ENCODE measurements at regions not wholly inside any gene's neighbourhood (a gene's known extent, or its start where the extent isn't known, plus 50 kb on each side); places are given as distances from the start of the nearest gene placed in this dataset.

DNA sequence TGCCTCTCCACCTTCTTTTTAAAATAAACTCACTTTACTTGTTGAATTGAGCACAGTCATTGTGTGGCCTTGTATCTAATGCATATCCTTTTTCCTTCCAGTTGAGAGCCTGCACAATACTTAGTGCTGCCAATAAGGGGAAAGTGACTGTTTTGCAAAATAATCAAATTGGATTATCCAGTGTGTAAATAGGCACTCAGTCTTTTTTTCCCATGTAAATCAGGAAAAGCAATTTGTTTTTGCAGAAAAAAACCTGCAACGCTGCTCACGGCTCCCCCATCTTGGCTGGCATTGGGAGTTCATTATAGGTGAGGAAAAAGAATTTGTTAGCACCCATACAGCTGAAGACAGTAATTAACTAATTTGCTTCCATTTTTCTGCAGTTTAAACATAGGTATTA, 299.9 kb downstream of the CSNK1G3 start:
- peak; percentile 5 for DNase-seq (ENCODE audit: low spot score)

DNA sequence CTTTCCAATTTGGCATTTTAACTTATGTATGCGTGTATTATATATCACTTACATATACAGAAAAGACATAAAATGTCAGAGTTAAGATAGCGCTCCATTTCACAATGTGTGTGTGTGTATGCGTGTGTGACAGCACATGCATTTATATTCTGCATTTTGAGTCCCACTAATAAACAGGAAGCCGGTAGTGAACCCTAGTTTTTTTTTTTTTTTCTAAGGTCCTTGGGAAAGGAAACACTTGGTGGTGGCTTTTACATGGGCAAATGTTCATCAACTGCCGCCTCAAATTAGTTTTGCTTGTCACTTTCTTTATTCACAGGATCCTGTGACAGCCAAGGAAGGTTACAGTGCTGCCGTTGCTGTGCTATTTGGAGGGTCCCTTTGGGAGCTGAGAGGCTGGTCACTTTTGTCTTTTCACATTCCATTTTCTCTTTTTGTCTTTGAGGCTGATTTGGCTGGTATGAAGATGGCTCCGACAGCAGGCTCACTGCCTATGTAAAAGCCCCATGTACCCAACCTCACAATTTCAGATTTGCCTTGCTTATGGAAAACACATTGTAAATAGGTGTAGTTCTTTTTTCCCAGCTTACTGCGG, 298.9 kb downstream of the CSNK1G3 start:
- no peak for DNase-seq (ENCODE audit: low spot score)

DNA sequence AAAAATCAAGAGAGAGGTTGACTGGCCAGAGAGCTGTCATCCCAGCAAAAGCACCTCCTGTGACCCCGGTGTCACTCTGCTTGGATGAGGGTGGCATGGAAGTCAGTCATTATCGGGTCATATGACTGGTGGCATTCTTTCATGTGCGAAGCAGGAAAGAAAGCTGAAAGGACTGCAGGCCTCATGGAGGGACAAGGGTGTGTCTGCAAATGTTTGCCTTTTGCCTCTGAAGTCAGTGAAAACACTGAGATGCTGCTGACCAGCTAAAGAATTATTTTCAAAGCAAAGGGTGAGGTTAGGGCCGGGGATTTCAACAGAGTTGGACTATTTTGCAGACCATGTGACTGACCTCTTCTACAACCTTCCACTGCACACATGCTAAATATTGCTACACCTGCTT, 298.3 kb downstream of the CSNK1G3 start:
- peak; percentile 15 for DNase-seq (ENCODE audit: low spot score)

DNA sequence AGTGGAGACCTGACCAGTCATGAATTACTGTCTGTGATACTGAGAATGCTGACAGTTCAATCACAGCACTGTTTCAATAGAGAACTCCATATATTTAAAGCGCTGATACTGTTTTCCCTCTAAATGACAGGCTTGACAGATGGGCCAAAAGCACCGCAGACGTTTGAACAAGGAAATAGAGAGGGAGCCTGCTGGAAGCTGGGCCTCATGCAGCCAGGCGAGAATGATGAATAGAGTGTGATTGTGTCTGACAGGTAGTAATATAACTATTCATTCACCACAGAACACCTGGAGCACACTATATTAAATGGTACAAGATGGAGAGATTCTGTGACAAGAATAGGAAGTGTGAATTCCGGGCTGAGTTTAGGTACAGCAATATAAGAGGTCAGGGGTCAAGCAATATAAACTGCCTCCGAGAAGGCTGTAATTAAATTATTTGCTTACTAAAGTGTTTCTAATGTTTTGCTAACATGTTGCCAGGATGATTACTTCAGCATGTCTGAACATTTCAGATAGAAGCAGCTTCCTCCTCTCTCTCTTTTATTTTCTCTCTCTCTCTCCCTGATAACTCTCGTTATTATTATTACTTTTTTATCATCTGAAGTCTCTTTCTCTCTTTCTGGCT, 297.7 kb downstream of the CSNK1G3 start:
- DNase-seq (ENCODE audit: low spot score), result peak; percentile 45

DNA sequence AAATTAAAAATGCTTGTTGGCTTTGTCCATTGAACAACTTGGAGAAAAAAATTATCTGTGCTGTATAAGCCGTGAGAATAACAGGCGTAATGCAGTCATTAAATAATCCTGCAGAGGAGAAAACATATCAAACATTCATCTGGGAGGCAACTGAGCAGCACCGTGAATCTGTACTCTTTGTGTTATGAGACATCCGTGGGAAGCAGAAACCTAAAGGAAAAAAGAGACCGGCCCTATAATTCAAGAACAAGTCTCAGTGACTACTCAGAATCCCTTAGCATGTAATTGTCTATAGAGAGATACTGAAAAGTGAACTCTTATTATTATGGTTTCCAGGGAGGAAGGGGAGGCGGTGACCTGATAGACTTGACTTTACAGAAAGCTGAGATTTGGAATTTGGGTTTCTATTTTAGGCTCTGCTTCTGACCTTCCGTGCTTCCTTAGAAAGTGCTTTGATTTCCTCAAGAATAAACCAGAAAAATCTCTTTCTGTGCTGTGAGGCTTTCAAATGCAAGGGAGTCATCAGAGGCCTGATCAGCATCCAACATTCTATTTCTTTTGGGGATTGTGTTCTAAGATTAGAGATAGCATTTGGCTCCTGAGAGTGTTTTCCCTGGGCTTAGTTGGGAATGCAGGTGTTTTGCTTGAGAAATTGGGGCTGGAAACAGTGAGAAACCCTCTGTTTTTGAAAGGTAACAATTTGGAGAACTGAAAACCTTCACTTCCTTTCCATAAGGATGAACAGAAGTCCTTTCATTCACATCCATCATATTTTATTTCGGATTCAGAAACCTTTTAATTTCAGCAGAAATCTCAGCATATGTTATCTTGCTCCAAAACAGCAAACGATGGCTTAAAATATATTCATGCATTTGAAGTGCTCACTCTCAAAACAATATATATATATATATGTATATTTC, 296.7 kb downstream of the CSNK1G3 start:
- DNase-seq (ENCODE audit: low spot score), result peak; percentile 52

DNA sequence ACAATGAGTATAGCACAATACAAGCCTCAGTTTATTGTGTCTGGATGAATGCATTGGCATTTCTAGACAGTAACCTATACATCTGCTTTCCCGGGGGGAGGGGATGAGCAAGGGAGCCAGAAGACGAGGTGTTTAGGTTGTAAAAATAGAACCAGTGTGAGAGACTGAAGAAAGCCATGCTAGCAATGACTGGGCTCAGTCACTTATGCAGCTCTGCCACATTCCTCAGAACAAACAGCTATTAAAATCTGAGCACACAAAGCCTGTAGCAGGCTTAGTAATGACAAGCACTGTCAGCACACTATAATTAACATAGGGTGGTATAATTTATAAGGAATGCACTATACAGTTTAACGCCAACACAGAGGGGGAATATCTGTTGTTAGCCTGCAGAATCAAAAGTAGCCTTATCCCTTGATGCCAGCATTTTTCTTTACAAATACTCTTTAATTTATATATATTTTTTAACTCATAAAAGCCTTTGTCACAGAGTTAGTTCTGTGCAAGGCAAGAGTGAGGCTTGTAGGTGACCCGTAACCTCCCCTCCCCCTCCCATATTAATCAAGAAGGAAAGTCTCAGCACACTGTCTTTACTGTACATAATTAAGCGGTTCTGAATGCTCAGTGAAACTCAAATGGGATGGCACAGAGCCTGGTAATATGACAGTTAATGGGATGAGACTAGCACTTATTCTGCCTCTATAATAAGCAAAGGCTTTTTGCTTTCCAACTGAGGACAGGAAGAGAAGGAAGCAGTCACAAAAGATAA, 295.4 kb downstream of the CSNK1G3 start:
- DNase-seq (ENCODE audit: low spot score), result peak; percentile 79

DNA sequence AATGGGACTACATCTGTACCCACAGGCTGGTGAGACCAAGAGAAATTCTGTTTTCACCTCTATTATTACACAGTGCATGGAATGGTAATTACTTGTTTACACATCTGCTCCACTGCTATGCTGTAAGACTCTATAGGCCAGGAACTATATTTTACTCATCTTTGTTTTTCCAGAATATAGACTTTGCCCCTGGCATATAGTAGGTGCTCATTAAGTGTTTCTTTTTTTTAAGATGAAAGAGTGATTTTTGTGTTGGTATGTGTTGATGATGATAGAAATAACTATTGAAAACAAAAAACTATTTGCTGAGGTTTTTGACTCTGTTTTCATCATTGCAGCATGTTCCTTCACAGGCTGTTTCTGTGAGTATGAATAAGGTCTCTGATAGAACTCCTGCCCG, 294.7 kb downstream of the CSNK1G3 start:
- DNase-seq (ENCODE audit: low spot score), result no peak

DNA sequence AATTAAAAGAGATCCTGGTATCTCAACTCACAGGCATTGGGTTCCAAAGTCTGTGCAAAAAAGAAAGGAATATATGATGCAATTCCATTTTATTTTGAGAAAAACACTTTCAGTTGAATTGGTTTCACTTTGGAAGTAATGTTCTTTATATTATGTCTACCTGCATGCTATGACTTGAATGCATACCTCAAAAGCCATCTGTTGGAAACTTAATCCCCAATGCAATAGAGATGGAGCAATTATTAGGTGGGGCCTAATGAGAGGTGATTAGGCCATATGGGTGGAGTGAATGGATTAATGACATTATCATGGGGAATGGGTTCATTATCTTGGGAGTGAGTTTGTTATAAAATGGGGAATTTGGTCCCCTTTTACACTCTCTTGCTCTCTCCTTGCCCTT, 293.3 kb downstream of the CSNK1G3 start:
- no peak for DNase-seq (ENCODE audit: low spot score)

DNA sequence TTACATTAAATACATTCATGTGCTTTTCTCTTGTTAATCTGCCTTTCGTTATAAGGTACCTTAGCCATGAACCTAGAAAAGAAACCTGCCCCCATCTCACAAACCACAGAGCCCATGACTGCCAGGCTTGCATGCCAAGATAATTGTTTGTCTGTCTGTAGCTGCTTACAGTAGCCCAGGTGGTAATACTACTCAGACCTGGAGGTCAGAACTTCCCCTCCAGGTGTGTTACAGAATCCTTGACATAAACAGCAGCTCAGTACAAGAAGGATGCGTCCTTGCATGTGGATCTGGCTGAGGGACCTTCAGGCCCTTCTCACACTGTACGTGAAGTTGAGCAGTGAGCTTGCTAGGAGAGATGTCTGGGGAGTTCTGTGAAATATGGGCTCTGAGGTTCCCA, 291.4 kb downstream of the CSNK1G3 start:
- DNase-seq (ENCODE audit: low spot score), result no peak

DNA sequence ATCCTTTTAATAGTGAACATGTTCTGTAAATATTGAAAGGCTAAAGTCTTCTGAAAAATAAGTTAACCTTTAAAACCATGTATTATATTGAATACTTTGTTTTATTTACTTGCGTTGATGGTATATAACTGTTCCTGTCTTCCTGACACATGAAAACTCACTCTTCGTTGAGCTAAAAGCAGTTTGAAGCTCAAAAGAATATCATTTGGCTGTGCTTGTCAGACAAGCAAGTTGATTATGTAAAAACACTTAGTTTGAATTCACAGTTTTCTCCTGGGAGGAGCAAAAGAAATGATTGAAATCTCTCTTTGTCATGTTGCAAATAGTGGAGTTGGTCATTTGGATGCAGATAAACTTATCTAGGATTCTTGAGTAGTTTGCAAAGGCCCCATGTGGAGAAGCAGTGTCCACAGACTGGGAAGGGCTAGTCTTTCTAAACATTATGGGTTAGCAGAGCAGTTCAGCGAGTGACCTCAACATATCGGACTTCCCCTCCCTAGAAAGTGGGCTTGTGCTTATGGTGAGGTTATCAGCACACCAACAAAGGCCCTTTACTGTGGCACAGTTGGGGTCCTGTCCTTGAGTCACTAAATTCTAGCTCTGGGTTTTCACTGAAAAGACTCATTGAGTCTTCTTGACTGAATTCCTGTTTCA, 290.4 kb downstream of the CSNK1G3 start:
- no peak for DNase-seq (ENCODE audit: low spot score)

DNA sequence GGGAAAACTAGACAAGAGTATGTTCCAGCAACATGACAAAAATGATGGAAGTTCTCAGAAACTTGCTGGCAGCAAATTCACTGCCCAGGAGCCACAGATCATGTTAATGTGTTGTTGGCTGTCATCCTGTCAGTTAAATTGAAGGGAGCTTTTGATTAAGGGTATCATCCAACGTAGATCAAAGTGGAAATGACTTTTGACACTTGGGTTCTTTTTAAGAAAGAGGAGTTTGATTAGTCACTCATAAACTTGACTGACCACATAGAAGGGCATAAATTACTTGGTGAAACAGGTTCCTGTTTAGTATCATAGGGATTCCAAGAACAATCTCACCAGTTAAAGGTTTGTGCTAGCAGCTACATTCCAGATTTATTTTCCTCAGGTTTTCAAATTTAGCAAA, 288.7 kb downstream of the CSNK1G3 start:
- DNase-seq (ENCODE audit: low spot score), result no peak

DNA sequence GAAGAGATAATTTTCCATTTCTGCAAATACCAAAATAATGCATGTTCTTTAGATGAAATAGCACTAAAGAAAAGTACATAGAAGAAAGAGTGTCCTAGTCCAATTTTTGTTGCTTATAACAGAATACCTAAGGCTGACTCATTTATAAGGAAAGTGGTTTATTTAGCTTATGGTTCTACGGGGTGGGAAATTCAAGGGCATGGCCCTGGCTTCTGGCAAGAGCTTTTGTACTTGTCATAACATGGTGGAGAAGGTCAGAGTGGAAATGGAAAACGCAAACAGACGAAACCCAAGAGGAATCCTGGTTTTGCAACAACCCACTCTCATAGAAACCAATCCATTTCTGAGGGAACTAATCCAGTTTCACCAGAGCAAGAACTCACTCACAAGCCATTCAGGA, 283.7 kb downstream of the CSNK1G3 start:
- DNase-seq (ENCODE audit: low spot score), result no peak

DNA sequence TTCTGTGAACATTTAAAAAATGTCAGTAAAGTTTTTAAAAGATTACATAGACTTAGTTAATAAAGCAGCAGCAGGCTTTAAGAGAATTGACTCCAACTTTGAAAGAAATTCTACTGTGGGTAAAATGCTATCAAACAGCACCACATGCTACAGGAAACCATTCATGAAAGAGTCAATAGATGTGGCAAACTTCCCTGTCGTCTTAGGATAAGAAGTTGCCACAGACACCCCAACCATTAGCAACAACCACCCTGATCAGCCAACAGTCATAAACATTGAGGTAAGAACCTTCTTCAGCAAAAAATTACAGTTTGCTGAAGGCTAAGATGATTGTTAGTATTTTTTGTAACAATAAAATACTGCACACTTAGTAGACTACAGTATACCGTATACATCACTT, 278.2 kb downstream of the CSNK1G3 start:
- no peak for DNase-seq (ENCODE audit: low spot score)

DNA sequence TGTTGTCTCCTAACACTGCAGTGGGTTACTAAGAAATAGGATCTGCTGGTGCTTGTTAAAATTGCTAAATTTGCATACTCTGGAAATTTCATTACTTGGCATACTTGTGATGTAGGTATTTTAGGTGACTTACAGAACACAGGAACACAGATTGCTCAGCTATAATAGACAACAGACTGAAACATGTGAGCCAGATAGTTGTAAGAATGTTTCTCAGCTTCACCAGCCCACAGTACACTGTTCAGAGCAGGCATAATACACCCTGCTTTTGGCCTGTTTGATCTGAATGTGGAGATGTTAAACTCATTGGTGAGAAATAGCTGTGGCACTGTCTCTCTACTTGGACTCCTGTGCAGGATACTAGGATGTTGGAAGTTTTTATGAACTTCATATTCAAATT, 275.7 kb downstream of the CSNK1G3 start:
- peak; percentile 2 for DNase-seq (ENCODE audit: low spot score)

DNA sequence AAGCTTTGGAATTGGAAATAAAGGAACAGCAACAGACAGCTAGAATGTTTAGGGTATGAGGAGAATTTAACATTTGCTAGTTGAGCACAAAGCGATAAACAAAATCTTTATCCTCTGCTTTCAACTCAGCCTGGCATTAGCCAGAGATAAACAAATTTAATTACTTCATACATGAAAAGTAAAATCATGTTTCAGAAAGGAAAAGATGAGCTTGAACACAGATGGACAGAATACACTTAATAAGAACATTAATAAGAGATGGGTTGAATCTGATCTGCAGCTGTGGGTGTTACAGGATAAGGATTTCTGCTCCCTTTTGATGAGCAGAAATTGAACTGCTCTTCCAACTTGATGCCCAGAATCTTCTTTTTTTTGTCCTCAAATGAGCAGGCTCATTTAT, 275.2 kb downstream of the CSNK1G3 start:
- DNase-seq (ENCODE audit: low spot score), result no peak

DNA sequence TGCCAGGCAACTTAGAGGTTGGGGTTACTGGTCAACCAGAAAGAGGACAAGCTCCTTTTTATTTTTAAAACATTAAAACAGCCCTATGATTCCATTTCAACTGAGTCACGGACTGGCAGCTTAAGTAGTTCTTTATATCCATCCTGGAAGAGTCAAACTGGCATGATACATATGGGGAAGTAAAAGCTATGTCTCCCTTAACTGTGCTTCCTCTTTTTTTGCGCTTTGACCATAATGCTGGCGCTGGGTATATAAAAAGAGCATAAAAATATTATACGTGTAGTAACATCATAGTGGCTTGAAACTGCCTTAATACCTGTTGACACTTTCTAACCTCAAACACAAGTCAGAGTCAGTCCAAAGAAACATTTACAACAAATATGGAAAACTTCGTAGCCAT, 274.4 kb downstream of the CSNK1G3 start:
- DNase-seq (ENCODE audit: low spot score), result peak; percentile 8

DNA sequence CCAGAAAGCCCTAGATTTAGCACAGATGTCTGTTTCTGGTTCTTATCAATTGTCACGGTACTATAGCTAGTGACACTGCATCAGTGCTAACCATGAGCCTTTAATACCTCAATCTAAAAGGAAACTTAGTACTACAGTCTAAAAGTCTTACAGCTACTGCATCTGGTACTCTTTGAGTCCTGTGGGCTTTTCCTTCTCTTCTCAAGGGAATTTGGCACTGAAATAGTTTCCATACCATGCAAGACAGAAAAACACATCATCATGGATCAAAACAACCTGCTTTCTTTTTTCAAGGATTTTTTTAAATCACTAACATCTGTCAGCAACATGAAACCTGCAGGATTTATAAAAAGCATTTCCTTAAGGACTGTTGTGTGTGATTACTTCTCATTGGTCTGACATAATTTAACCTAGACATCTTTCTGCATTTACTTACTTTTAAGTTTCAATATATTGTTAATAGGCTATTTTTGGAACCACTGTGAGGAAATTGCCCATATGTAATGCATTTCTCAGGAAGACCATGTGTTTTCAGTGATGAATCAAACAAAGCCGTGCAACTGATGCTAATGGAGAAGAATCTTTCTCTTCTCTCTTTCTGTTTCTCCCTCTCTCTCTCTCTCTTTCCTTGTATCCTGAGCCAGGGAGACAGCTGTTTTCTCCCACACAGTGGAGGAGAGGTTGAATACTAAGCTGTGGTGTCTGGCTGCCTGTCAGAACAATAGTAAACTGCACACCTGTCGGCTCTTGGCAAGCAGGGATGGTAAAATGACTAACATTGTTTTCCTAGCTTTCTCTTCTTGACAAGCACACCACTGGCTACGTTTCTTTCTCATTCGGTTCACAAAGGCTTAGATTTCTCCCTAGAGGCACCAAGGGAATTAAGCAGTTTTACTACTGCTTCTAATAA, 273.4 kb downstream of the CSNK1G3 start:
- DNase-seq (ENCODE audit: low spot score), result peak; percentile 55

DNA sequence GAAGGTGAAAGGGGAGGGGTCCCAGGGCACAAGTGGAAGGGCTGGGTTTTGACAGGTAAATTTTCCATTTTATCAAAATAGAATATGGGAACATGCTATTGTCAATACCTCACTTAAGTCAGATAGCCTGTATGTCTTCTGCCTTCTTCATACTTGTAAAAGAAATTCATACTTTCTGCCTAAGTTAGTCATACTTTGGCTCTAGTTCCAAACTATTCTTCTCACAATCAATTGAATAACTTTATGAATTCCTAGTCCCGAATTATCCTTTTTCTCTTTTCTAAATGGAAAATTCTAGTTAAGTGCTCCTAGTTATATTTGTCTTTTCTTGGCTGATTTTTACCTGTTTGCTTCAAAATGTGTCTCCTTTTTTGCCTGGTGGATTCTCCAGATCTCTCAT, 271.4 kb downstream of the CSNK1G3 start:
- DNase-seq (ENCODE audit: low spot score), result no peak

DNA sequence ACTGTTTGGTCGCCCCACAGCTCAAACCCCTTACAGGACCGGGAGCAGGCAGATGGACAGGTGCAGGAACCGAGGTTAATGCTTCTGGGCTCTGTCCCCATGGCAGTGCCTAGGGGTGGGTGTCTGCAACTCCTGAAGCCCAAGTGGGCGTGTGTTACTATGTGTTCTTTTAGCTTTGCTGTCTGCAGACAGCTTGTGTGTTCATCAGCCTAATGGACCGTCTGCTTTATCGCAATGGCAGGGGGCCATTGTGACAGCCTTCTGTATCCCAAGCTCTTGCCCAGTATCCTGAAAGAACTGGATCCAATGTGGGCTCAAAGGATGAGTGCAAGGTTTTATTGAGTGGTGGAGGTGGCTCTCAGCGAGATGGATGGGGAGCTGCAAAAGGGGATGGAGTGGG, 266.7 kb downstream of the CSNK1G3 start:
- no peak for DNase-seq (ENCODE audit: low spot score)

DNA sequence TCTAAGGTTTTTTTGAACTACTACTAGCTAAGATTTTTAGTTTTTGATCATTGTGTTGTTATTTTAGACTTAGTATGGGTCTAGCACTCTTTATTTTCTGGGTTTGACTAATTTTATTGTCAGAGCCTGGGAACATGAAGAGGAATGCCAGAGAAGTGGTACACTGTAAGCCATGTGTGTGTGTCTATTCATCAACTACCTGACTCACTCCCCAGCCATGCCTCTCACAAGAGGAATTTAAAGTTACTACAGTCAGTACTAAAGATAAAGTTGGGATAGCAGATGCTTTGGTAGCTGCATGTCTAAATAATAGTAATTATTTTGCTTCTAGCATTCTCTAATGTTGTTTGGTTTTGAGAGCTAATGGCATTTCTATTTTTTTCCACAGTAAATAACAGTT, 264.8 kb downstream of the CSNK1G3 start:
- no peak for DNase-seq (ENCODE audit: low spot score)

DNA sequence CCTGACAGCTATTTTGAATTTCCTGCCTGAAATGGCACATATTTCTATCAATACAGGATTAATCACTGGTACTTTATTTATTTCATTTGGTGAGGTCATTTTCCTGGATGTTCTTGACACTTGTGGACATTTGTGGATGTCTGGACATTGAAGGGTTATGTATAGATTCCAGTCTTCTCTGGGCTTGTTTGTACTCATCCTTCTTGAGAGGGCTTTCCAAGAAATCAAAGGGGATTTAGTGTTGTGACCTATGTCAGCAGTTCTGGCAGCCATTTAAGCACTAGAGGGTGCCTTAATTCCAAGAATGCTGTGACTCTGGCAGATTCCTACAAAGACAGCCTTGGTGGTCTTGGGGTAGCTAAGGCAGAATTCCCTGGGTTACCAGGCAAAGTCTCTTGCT, 259.7 kb downstream of the CSNK1G3 start:
- DNase-seq (ENCODE audit: low spot score), result no peak
